GM21447 (cell line): ENCODE measurements at regions not wholly inside any gene's neighbourhood (a gene's known extent, or its start where the extent isn't known, plus 50 kb on each side); places are given as distances from the start of the nearest gene placed in this dataset.
"Not testable (repeated sequence)": the region's sequence is repeated elsewhere in the genome, so short reads cannot be mapped to it uniquely, and the experiment has no call there.

Source experiments
- ATAC-seq: cut with Tn5 transposase; IDR thresholded peaks from one replicate; pipeline ENCODE4 v1.9.1; 2021; ENCODE audit not compliant: unreplicated experiment

- no peak for ATAC-seq
Observed at GRCh38 chr14:89572596-89573398, 155.8 kb upstream of the FOXN3 start.

- ATAC-seq: no peak
Observed at GRCh38 chr14:89571491-89571890, 154.5 kb upstream of the FOXN3 start.

- no peak for ATAC-seq
Observed at GRCh38 chr14:89566644-89567415, 149.8 kb upstream of the FOXN3 start.

GRCh38 chr14:89566180-89566579 lies 149.1 kb upstream of the FOXN3 start:
- ATAC-seq: no peak

- ATAC-seq: no peak
Observed at GRCh38 chr14:89565607-89566006, 148.6 kb upstream of the FOXN3 start.

GRCh38 chr14:89564989-89565388 lies 148.0 kb upstream of the FOXN3 start:
- ATAC-seq: no peak

GRCh38 chr14:89564286-89564957 lies 147.4 kb upstream of the FOXN3 start:
- no peak for ATAC-seq

- no peak for ATAC-seq
Observed at GRCh38 chr14:89563471-89563870, 146.4 kb upstream of the FOXN3 start.

GRCh38 chr14:89551955-89552354 lies 134.9 kb upstream of the FOXN3 start:
- no peak for ATAC-seq

- ATAC-seq: no peak
Observed at GRCh38 chr14:89551432-89551831, 134.4 kb upstream of the FOXN3 start.

- ATAC-seq: no peak
Observed at GRCh38 chr14:89550821-89551220, 133.8 kb upstream of the FOXN3 start.

- no peak for ATAC-seq
Observed at GRCh38 chr14:89549381-89550125, 132.5 kb upstream of the FOXN3 start.

GRCh38 chr14:89547047-89547446 lies 130.0 kb upstream of the FOXN3 start:
- not testable (repeated sequence) for ATAC-seq

GRCh38 chr14:89544636-89545301 lies 127.7 kb upstream of the FOXN3 start:
- no peak for ATAC-seq

- no peak for ATAC-seq
Observed at GRCh38 chr14:89543425-89543790, 126.4 kb upstream of the FOXN3 start.

- no peak for ATAC-seq
Observed at GRCh38 chr14:89542786-89543424, 125.9 kb upstream of the FOXN3 start.

GRCh38 chr14:89540830-89541470 lies 123.9 kb upstream of the FOXN3 start:
- ATAC-seq: no peak

GRCh38 chr14:89540009-89540829 lies 123.2 kb upstream of the FOXN3 start:
- ATAC-seq: no peak

- no peak for ATAC-seq
Observed at GRCh38 chr14:89537911-89538310, 120.9 kb upstream of the FOXN3 start.
